ENCODE measurements at regions not wholly inside any gene's neighbourhood (a gene's known extent, or its start where the extent isn't known, plus 50 kb on each side); places are given as distances from the start of the nearest gene placed in this dataset.
"Not testable (repeated sequence)": the region's sequence is repeated elsewhere in the genome, so short reads cannot be mapped to it uniquely, and the experiment has no call there.

- no peak for TF ChIP-seq CTCF (conservative IDR thresholded peaks at IDR 0.05)
- H3K27ac ChIP-seq: no peak overlapping the region
Observed at GRCh38 chr9:13805546-13805945, 508.4 kb downstream of the NFIB start.

- H3K27ac ChIP-seq: no peak overlapping the region
- TF ChIP-seq CTCF (conservative IDR thresholded peaks at IDR 0.05): no peak
Observed at GRCh38 chr9:13804532-13804931, 509.4 kb downstream of the NFIB start.

- TF ChIP-seq CTCF (conservative IDR thresholded peaks at IDR 0.05): no peak
- no peak overlapping the region for H3K27ac ChIP-seq
Observed at GRCh38 chr9:13800776-13801175, 513.2 kb downstream of the NFIB start.

- H3K27ac ChIP-seq: not testable (repeated sequence)
Observed at GRCh38 chr9:13797701-13798100, 516.2 kb downstream of the NFIB start.

GRCh38 chr9:13791816-13792215, 512.3 kb upstream of the MPDZ start:
- no peak for TF ChIP-seq CTCF (conservative IDR thresholded peaks at IDR 0.05)
- H3K27ac ChIP-seq: no peak overlapping the region

- no peak overlapping the region for H3K27ac ChIP-seq
- no peak for TF ChIP-seq CTCF (conservative IDR thresholded peaks at IDR 0.05)
Observed at GRCh38 chr9:13790055-13790454, 510.6 kb upstream of the MPDZ start.

GRCh38 chr9:13787234-13787833, 507.8 kb upstream of the MPDZ start:
- TF ChIP-seq CTCF (conservative IDR thresholded peaks at IDR 0.05): no peak
- H3K27ac ChIP-seq: no peak overlapping the region

GRCh38 chr9:13786711-13787110, 507.2 kb upstream of the MPDZ start:
- no peak overlapping the region for H3K27ac ChIP-seq
- TF ChIP-seq CTCF (conservative IDR thresholded peaks at IDR 0.05): no peak
